ENCODE measurements at regions not wholly inside any gene's neighbourhood (a gene's known extent, or its start where the extent isn't known, plus 50 kb on each side); places are given as distances from the start of the nearest gene placed in this dataset.

DNA sequence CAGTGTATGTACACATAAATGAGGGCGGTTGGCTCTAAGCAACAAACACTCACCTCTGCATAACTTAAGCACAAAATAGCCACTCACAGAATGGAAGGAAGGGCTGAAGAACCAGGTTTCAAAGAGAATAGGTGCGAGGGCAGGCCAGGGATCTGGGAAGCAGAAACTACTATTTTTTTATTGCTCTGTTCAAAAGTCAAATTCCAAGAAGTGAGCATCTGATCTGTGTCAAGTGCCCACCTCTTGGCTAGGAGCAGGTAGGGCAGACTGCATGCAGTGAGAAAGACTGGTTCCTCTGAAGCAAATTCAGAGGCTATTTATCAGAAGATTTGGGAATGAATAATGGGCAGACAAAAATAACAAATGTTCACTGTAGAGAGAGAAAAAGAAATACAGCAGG, 336.4 kb upstream of the CTNNB1 start:
- DNase-seq: no peak

DNA sequence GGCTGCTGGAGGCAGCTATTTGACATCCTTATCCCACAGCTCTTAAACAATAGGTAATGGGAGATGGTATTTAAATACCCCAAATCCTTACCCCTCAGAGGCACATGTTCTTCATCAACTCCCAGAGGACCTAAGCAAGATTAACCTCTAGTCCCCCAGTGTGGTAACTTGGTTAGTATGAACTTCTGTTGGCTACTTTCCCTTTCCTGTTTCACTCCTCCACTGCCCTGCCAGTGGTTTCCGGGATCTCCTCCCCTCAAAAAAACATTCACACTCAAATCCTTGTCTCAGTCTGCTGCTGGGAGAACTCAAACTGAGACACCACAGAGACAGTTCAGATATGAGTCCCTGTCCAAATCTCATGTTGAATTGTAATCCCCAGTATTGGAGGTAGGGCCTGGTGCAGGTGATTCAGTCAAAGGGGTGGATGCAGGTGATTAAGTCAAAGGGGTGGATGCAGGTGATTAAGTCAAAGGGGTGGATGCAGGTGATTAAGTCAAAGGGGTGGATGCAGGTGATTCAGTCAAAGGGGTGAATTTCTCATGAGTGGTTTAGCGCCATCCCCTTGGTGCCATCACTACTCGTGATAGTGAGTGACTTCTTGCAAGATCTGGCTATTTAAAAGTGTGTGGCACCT, 335.0 kb upstream of the CTNNB1 start:
- DNase-seq: no peak

- DNase-seq: no peak
Observed at GRCh38 chr3:40864915-40865314, 334.4 kb upstream of the CTNNB1 start.

GRCh38 chr3:40867797-40868196, 331.5 kb upstream of the CTNNB1 start:
- DNase-seq: no peak

DNA sequence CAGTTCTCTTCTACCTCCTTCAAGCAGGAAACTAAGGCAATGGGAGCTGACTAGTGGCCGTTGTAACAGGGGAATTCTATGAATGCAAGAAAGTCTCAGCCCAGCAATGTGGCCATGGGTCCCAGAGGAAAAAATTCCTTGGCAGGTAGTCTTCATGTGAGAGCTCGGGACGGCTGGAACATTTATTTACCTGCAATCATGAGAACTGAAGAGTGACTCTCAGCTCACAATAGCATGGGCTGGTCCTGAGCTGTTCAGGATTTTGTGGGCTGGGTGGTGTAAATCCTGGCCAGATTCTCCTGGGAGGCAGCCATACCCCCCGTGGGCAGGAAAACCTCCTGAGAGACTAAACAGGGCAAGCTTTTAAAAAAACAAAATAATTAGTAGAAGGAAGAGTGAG, 330.3 kb upstream of the CTNNB1 start:
- DNase-seq: no peak

- DNase-seq: no peak
Observed at GRCh38 chr3:40869939-40870338, 329.4 kb upstream of the CTNNB1 start.

GRCh38 chr3:40871394-40871793, 327.9 kb upstream of the CTNNB1 start:
- DNase-seq: no peak

DNA sequence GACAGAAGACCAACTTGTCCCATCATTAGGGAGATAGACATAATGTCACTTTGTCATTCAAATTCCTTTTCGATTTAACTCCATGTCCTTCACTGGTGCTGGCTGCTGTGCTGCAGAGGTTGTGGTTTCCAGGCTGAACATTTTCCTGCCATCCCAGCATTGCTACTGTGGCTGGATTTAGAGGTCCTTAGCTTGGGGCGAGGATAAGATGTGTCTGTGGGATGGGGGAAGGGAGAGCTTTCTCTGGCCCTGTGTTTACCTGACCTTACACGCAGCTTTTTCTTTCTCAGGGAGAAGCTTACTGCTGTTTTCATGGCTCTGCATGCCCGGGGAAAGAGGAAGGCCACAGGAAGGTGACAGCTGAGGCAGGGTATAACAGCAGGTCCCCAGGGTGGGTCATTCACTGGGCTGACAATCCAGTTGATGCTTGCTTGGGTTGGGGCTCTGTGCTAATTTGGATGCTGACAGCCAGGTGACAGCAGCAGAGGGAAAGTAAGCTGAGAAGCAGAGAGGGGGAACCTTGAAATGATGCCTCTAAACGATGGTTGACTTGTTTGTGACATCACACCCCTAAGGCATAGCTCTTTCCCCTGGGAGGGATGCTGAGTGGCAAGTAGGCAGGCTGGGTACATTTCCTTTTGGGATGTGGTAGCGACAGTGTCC, 326.9 kb upstream of the CTNNB1 start:
- no peak for DNase-seq

DNA sequence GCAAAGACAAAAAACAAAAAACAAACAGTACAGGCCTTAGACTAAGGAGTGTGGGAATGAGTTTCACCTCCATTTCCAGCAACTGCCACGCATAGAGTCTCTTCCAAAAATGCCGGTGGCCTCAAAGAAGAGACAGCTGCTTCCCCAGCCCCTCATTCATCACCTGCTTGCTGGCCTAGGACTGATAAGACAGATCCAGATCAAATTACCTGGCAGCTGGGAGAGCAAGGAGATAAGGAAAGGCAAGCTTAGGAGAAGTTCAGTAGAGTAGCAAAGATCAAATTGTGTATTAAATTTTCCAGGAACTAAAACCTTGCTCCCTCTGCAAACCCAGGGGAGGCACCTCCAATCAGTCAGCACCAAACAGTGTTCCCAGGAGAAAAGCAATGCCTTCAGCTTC, 325.8 kb upstream of the CTNNB1 start:
- DNase-seq: no peak

GRCh38 chr3:40873934-40874699, 325.2 kb upstream of the CTNNB1 start:
- DNase-seq: no peak

DNA sequence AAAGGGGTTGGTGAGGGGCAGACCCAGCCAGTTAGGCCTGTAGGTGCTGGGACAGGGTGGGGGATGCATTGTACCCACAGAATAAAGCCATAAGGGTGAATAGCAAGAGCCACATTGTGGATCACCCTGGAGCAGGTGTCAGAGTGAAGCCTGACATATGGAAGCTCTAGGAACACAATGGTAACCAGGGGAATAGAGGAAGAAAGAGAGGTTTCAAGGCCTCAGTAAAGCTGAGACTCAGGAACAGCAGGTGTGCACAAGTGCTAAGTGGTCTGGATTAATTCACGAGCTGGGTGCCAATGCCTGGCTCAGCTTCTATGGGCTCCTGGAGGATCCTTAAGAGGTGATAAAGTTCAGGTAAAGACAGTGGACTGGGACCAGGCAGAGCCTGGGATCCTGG, 323.7 kb upstream of the CTNNB1 start:
- no peak for DNase-seq

- no peak for DNase-seq
Observed at GRCh38 chr3:40876009-40876408, 323.3 kb upstream of the CTNNB1 start.

GRCh38 chr3:40876496-40876895, 322.8 kb upstream of the CTNNB1 start:
- no peak for DNase-seq

- DNase-seq: no peak
Observed at GRCh38 chr3:40877631-40878463, 321.5 kb upstream of the CTNNB1 start.

- DNase-seq: no peak
Observed at GRCh38 chr3:40878464-40878905, 320.8 kb upstream of the CTNNB1 start.

DNA sequence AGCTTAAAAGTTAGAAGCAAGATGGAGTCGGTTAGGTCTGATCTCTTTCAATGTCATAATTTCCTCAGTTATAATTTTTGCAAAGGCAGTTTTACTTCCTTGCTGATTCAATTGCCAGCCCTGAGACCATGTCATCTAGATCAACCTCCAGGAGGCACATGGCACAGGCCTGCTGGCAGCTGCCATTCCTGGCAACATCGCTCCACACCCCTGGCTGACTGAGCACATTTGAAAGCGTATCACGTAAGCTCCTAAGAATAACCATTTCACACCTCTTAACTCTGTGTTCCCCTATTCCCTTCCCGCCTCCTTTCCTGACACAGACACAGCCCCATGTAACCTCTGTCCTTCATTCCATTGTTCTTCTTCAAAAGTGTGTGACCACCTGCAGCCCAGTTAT, 313.9 kb upstream of the CTNNB1 start:
- no peak for DNase-seq

DNA sequence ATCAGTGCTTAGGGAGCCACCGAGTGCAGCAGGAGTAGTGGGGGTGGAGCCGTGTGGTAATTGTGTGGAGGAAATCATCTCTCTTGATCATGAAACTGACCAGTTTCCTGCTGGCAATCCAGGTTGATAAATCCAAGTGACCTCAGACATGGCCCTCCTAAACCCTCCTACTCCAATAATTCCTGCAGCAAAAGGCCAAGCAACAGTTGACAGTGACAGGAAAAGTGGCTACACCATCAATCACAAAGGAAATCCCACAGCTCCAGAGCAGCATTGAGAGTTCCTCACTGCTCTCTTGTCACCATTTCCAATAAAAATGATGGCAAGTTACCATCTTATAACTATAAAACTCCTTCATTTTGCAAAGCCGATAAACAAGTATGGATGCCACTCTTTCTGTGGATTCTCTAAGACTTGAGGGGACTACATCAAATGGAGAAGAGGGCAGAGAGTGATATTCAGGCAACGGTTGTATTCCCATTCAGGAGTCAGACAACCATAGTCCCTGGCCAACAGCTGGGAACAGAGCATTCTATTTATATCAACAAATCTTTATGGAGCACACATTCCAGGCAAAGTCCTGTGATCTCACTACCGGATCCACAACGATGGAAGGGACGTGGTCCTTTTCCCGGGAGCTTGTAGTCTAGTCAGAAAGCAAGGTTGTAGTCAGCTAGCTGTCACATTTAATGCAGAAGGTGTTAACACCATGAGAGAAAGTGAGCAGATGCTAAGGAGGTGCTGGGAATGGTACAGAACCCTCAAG, 312.5 kb upstream of the CTNNB1 start:
- no peak for DNase-seq

GRCh38 chr3:40891186-40891585, 308.1 kb upstream of the CTNNB1 start:
- no peak for DNase-seq

DNA sequence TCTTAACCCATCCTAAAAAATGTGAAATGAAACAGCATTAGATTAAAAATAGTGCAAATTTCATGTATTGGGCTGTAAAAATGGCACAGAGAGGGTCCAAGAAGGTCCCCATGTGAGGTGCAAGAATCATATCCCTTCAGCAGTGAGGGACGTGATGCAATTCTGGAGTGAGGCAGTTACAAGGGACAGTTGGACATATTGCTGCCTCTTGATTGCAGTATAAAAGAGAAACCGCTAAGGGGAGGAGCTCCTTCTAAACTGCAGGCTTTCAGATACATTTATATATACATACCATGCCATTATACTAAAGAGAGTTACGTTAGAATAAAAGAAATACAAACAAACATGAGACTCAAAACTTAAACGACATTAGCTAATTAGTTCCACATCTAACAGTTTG, 304.2 kb upstream of the CTNNB1 start:
- no peak for DNase-seq

DNA sequence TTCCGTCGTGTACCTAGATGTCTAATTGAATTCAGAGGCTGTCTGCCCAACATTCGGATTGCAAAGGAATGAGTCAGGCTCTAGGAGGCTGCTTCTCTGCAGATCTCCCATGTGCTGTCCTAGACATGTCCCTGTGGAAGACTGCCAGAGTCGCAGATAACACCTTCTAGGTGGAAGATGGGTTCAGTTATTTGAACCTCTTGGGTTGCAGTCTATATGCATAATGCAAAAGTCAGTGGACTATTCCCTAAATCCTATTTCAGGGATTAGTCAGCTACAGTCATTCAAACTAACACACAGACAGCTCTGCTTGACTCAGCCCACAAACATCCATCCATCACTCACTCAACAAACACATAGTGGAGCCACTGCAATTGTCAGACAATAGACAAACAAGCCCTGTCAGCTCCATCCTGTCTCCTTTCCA, 300.0 kb upstream of the CTNNB1 start:
- DNase-seq: no peak

DNA sequence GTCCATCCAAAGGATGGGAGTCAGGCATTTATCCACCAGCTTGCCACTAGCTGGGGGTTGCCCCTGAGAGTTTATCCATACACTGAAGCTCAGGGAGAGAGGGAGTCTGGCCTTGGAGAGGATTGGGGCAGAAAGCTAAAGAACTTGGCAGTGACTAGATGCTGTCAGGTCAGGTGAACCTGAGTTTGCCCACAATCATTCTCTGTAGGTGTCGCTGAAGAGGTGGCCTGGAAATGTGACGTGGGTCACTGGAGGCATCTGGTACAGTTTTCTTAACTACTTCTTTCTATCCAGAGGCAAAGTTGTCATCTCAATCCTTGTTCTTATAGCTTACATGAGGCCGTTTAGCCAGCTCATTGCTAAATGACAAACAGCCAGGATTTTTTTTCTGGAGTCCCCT, 298.0 kb upstream of the CTNNB1 start:
- DNase-seq: no peak

GRCh38 chr3:40901796-40902195, 297.5 kb upstream of the CTNNB1 start:
- DNase-seq: peak; percentile 59 to 82 (median 78)
